ENCODE measurements at regions not wholly inside any gene's neighbourhood (a gene's known extent, or its start where the extent isn't known, plus 50 kb on each side); places are given as distances from the start of the nearest gene placed in this dataset.

DNA sequence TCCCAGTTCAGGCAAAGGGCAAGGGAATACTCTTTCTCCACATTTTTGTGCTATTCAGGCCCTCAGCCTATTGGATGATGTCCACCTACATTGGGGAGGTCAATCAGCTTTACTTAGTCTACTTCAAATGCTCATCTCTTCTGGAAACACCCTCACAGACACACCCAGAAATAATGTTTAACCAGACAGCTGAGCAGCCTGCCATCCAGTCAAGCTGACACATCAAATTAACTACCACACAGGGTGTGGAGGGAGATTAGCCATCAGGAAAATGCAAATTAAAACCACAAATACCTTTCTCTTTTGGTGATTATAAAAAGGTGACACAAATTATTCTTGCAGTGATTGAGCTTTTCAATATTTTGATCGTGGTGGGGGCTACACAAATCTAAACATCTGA, 74.7 kb upstream of the FZD8 start:
- Mint-ChIP-seq H3K4me3 (no peak overlapping the region), H3K4me1 (no peaks in the 10 kb centered on the region), H3K27me3 (no peaks in the 10 kb centered on the region), H3K27ac (no peak overlapping the region), H3K9me3 (ENCODE audit: insufficient read depth) (no peaks in the 10 kb centered on the region)
- intact Hi-C loops (cut with micrococcal nuclease): no loop called here
- Histone ChIP-seq H3K9me3 (ENCODE audit: control extremely low read depth in 1 of 3, control insufficient read depth in 2 of 3, insufficient read depth in 1 of 3, low read length in 2 of 3) (peaks cover 0 to 2% (median 0%) of the 10 kb centered on the region in 3 donors), H3K4me1 (ENCODE audit: control insufficient read depth in 2 of 2, insufficient read depth in 2 of 2, low read length in 2 of 2) (no peaks in the 10 kb centered on the region), H4K20me1 (ENCODE audit: control insufficient read depth, insufficient read depth, low read length, poor library complexity, severe bottlenecking) (no peaks in the 10 kb centered on the region), H2AFZ (ENCODE audit: insufficient read depth, low read depth, low read length, poor library complexity, severe bottlenecking) (no peak overlapping the region), H3K27me3 (replicated peaks in 1 of 4; ENCODE audit: control extremely low read depth in 1 of 4, control insufficient read depth in 3 of 4, insufficient read depth in 4 of 4, low read length in 3 of 4) (peaks cover 0 to 2% (median 0%) of the 10 kb centered on the region in 4 experiments), H3K4me2 (replicated peaks; ENCODE audit: low read depth, low read length, poor library complexity, severe bottlenecking) (no peak overlapping the region), H3K79me2 (ENCODE audit: control insufficient read depth, insufficient read depth, low read length) (no peaks in the 10 kb centered on the region), H3K36me3 (replicated peaks in 1 of 2; ENCODE audit: control extremely low read depth in 1 of 2, control insufficient read depth in 1 of 2, extremely low read depth in 1 of 2, insufficient read depth in 2 of 2, low read length in 1 of 2) (no peaks in the 10 kb centered on the region), H3K4me3 (ENCODE audit: control extremely low read depth in 1 of 5, extremely low read depth in 1 of 5, insufficient read depth in 1 of 5, low read depth in 2 of 5, low read length in 4 of 5) (no peak overlapping the region), H3K9ac (ENCODE audit: low read length) (no peak overlapping the region), H3K27ac (ENCODE audit: low read length in 2 of 2) (no peak overlapping the region)
- WGBS (ENCODE audit: insufficient coverage): no CpG with 5 or more reads among the region's 1 CpG
- TF ChIP-seq EZH2 (IDR thresholded peaks at IDR 0.05; ENCODE audit: borderline replicate concordance, insufficient read depth, low read depth, low read length, poor library complexity, severe bottlenecking) (no peak), CTCF (IDR thresholded peaks at IDR 0.05) (no peak)
- ChIA-PET POLR2A (no interaction called here), CTCF (interaction anchor here (0.7 kb wide), 1 partner anchor 1998 kb away, joined by 5 read pairs; no protein-coding TSS in a partner anchor)
- DNase-seq: no peak
- ATAC-seq (ENCODE audit: low read depth): no peak

- H3K27ac Mint-ChIP-seq: no peak overlapping the region
- Histone ChIP-seq H4K20me1 (ENCODE audit: control insufficient read depth, insufficient read depth, low read length, poor library complexity, severe bottlenecking) (no peaks in the 10 kb centered on the region), H3K4me2 (replicated peaks; ENCODE audit: low read depth, low read length, poor library complexity, severe bottlenecking) (no peak overlapping the region), H2AFZ (ENCODE audit: insufficient read depth, low read depth, low read length, poor library complexity, severe bottlenecking) (no peak overlapping the region), H3K36me3 (replicated peaks in 1 of 2; ENCODE audit: control extremely low read depth in 1 of 2, control insufficient read depth in 1 of 2, extremely low read depth in 1 of 2, insufficient read depth in 2 of 2, low read length in 1 of 2) (no peaks in the 10 kb centered on the region), H3K27me3 (replicated peaks in 1 of 4; ENCODE audit: control extremely low read depth in 1 of 4, control insufficient read depth in 3 of 4, insufficient read depth in 4 of 4, low read length in 3 of 4) (peaks cover 0 to 2% (median 0%) of the 10 kb centered on the region in 4 experiments), H3K27ac (ENCODE audit: low read length in 2 of 2) (no peak overlapping the region), H3K4me3 (ENCODE audit: control extremely low read depth in 1 of 5, extremely low read depth in 1 of 5, insufficient read depth in 1 of 5, low read depth in 2 of 5, low read length in 4 of 5) (no peak overlapping the region), H3K4me1 (ENCODE audit: control insufficient read depth in 2 of 2, insufficient read depth in 2 of 2, low read length in 2 of 2) (no peaks in the 10 kb centered on the region), H3K9ac (ENCODE audit: low read length) (no peak overlapping the region), H3K9me3 (ENCODE audit: control extremely low read depth in 1 of 3, control insufficient read depth in 2 of 3, insufficient read depth in 1 of 3, low read length in 2 of 3) (peaks cover 0 to 2% (median 0%) of the 10 kb centered on the region in 3 donors), H3K79me2 (ENCODE audit: control insufficient read depth, insufficient read depth, low read length) (no peaks in the 10 kb centered on the region)
- ChIA-PET POLR2A (no interaction called here), CTCF (no interaction called here)
- WGBS (ENCODE audit: insufficient coverage): 80% methylated on average over 2 of the region's 3 CpGs
- ATAC-seq (ENCODE audit: low read depth) (no peak), DNase-seq (no peak)
- H3K9me3 Mint-ChIP-seq (ENCODE audit: insufficient read depth): no peaks in the 10 kb centered on the region
- no peak for TF ChIP-seq CTCF (IDR thresholded peaks at IDR 0.05)
- TF ChIP-seq EZH2 (IDR thresholded peaks at IDR 0.05; ENCODE audit: borderline replicate concordance, insufficient read depth, low read depth, low read length, poor library complexity, severe bottlenecking): no peak
- H3K4me3 Mint-ChIP-seq: no peak overlapping the region
- intact Hi-C loops (cut with micrococcal nuclease): no loop called here
- H3K4me1 Mint-ChIP-seq: no peaks in the 10 kb centered on the region
- peaks cover 16% of the 10 kb centered on the region for H3K27me3 Mint-ChIP-seq
Observed at GRCh38 chr10:35712486-35712885, 70.4 kb upstream of the FZD8 start.

Measured in B cell (primary cell).